Osteoblast (primary cell): ENCODE measurements at regions not wholly inside any gene's neighbourhood (a gene's known extent, or its start where the extent isn't known, plus 50 kb on each side); places are given as distances from the start of the nearest gene placed in this dataset.

ENCODE experiments used
- DNase-seq: peaks from one replicate; pipeline ENCODE4 v3.0.0; 2011; ENCODE audit warnings: low spot score, mixed read lengths; ENCODE audit not compliant: insufficient read length; ENCODE audit errors: missing footprints
- H2AFZ ChIP-seq: 2 replicates; pipeline ENCODE4 v1.6.0; 2011; ENCODE audit warnings: mild to moderate bottlenecking, low read length
- H3K27ac ChIP-seq: 2 replicates; pipeline ENCODE4 v1.5.1; 2011; ENCODE audit warnings: mild to moderate bottlenecking, low read depth, low read length, moderate library complexity
- H3K27me3 ChIP-seq: 2 replicates; pipeline ENCODE4 v1.6.0; 2012; ENCODE audit warnings: mild to moderate bottlenecking, control low read depth, inconsistent platforms, low read length, moderate library complexity; ENCODE audit not compliant: insufficient read depth
- H3K36me3 ChIP-seq: 2 replicates; pipeline ENCODE4 v1.5.1; 2011; ENCODE audit warnings: mild to moderate bottlenecking, low read length, control low read depth, moderate library complexity; ENCODE audit not compliant: insufficient read depth
- H3K4me1 ChIP-seq: 2 replicates; pipeline ENCODE4 v1.5.1; 2011; ENCODE audit warnings: mild to moderate bottlenecking, low read length, control low read depth, moderate library complexity; ENCODE audit not compliant: insufficient read depth
- H3K4me2 ChIP-seq: 2 replicates; pipeline ENCODE4 v1.6.0; 2011; ENCODE audit warnings: mild to moderate bottlenecking, low read length; ENCODE audit not compliant: insufficient read depth
- H3K4me3 ChIP-seq: fragments of 200-600 bp; sonication (generic); 3 replicates; pipeline ENCODE4 v1.5.1; 2012; ENCODE audit warnings: mild to moderate bottlenecking, low read length, inconsistent platforms; ENCODE audit not compliant: insufficient read depth
- H3K79me2 ChIP-seq: 2 replicates; pipeline ENCODE4 v1.6.0; 2012; ENCODE audit warnings: mild to moderate bottlenecking, low read length, control low read depth, inconsistent platforms; ENCODE audit not compliant: insufficient read depth
- H3K9me3 ChIP-seq: 2 replicates; pipeline ENCODE4 v1.5.1; 2011; ENCODE audit warnings: low read depth, low read length, control low read depth
- H4K20me1 ChIP-seq: 2 replicates; pipeline ENCODE4 v1.6.0; 2012; ENCODE audit warnings: mild to moderate bottlenecking, low read length, control low read depth; ENCODE audit not compliant: insufficient read depth
- TF ChIP-seq, protein P1 (sequence below): IDR thresholded peaks from 2 replicates; pipeline ENCODE4 v1.5.1; 2011; ENCODE audit warnings: mild to moderate bottlenecking, low read depth, low read length, moderate library complexity; ENCODE audit errors: extremely low read depth

DNA sequence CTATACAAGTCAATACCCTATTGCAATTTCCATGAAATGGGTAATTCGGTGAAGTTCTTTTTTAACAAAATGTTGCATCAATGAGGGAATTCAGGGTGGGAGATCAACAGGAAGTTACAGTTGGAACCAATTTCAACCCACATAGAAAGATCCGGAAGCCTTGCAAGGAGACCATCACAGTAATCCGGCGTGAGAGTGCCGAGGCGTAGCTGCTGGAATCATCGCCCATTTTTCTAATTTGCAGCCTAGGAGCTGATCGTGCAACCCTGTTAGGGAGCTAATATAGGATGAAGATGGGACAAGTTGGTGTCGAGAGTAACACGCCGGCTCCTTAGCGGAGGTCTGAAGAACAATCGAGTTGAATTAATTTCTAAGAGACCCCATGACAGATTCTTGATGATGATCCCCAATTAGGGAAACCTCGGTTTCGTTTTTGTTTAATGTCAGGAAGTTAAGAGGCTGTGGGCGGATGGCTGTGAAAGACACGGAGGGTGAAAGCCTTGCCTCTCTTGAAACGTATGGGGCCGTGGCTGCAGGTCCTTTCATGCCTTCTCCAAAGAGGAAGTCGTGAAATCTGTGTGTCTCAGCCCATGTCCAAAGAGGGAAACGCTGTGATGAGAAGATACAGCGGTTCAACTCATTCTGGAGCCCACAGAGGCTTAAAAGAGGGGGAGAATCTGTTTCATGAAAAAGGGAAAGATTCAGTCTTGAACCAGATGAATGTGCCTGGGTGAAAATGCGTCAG is 51.2 kb upstream of the CARD11 start:
- H3K4me2 ChIP-seq: no peak overlapping the region
- no peak for DNase-seq
- no peaks in the 10 kb centered on the region for H3K4me1 ChIP-seq
- no peaks in the 10 kb centered on the region for H3K27me3 ChIP-seq
- H2AFZ ChIP-seq: no peak overlapping the region
- no peak overlapping the region for H3K27ac ChIP-seq
- no peaks in the 10 kb centered on the region for H4K20me1 ChIP-seq
- no peaks in the 10 kb centered on the region for H3K9me3 ChIP-seq
- no peaks in the 10 kb centered on the region for H3K36me3 ChIP-seq
- H3K79me2 ChIP-seq: no peaks in the 10 kb centered on the region
- H3K4me3 ChIP-seq: no peak overlapping the region
- TF ChIP-seq, protein P1, sequence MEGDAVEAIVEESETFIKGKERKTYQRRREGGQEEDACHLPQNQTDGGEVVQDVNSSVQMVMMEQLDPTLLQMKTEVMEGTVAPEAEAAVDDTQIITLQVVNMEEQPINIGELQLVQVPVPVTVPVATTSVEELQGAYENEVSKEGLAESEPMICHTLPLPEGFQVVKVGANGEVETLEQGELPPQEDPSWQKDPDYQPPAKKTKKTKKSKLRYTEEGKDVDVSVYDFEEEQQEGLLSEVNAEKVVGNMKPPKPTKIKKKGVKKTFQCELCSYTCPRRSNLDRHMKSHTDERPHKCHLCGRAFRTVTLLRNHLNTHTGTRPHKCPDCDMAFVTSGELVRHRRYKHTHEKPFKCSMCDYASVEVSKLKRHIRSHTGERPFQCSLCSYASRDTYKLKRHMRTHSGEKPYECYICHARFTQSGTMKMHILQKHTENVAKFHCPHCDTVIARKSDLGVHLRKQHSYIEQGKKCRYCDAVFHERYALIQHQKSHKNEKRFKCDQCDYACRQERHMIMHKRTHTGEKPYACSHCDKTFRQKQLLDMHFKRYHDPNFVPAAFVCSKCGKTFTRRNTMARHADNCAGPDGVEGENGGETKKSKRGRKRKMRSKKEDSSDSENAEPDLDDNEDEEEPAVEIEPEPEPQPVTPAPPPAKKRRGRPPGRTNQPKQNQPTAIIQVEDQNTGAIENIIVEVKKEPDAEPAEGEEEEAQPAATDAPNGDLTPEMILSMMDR: no peak

DNA sequence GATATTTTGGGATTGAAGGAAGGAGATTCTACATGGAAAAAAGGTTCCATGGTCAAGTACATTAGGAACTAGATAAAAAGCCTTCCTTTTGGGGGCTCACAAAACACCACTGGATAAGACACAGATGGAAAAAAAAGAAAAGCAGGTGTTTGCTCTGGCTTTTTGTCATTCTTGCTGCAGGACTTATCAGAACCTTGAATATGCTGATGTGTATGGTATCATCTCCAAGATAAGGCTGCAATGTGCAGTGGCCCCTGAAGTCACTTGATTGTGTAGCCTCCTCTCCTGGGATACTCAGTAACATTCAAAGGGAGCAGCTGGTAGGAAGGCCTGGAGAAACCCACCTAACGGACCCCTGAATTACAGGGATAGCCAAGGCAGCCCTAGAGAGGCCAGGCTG is 54.1 kb upstream of the CARD11 start:
- no peak for DNase-seq
- Histone ChIP-seq H3K9me3 (no peaks in the 10 kb centered on the region), H3K36me3 (no peaks in the 10 kb centered on the region), H4K20me1 (no peaks in the 10 kb centered on the region), H3K79me2 (no peaks in the 10 kb centered on the region), H3K4me3 (no peak overlapping the region), H3K4me2 (no peak overlapping the region), H3K4me1 (no peaks in the 10 kb centered on the region), H2AFZ (no peak overlapping the region), H3K27me3 (no peaks in the 10 kb centered on the region), H3K27ac (no peak overlapping the region)
- TF ChIP-seq, protein P1: no peak

DNA sequence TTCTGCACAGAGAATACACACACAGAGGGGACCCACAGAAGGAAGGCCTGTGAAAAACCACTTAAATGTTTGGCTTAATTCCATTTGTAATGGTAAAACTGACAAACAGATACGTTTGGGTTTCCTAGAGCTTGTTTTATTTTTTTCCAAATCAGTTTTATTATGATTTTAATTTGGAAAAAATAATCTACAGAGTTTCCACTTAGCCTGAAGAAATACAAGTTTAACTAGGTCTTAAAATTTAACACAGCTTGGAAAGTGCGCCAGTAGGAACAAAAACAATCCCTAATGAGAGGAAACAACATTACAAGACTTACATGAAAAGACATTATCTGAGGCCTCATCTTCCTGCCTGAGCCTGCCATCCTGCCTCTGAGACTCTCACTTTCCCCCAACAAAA is 58.5 kb upstream of the CARD11 start:
- TF ChIP-seq, protein P1: no peak
- Histone ChIP-seq H3K4me1 (no peaks in the 10 kb centered on the region), H3K9me3 (no peaks in the 10 kb centered on the region), H3K4me3 (no peak overlapping the region), H4K20me1 (no peaks in the 10 kb centered on the region), H3K27me3 (no peaks in the 10 kb centered on the region), H3K4me2 (no peak overlapping the region), H3K79me2 (no peaks in the 10 kb centered on the region), H3K27ac (no peak overlapping the region), H3K36me3 (no peaks in the 10 kb centered on the region), H2AFZ (no peak overlapping the region)
- no peak for DNase-seq

DNA sequence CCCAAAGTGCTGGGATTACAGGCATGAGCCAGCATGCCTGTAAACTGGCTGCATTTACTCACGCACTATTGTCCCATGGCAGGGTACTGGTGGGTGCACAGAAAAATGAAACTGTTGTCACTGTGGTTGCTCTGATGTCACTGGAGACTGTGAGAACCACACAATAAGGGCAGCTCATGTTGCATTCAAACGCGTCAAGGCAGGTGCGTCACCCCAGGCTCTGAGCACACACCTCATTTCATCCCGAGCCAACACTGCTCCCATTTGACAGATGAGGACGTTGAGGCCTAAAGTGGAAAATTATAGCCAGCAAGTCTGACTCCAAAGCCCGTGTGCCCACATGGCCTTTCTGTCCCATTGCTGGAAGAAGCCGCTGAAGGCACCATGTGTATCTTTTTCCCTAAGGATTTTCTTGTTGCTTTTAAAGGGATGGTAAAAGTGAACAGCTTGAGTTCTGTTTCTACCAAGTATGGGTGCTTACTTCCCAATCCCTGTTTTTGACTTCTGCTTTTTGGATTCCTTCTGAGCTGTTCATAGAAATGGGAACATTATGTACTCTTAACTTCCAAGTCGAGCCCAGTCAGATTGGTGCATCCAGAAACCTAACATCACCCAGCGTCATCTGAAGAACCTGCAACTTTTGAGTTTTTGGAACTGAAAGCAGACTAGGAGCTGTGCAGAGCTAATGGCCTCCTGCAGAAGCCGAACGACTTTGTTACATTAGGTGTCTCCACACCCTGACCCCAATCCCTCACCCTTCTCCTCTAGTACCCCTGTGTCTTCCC is 60.1 kb upstream of the CARD11 start:
- Histone ChIP-seq H3K27ac (no peak overlapping the region), H3K9me3 (no peaks in the 10 kb centered on the region), H3K27me3 (no peaks in the 10 kb centered on the region), H3K36me3 (no peaks in the 10 kb centered on the region), H3K4me1 (no peaks in the 10 kb centered on the region), H3K4me3 (no peak overlapping the region), H2AFZ (no peak overlapping the region), H4K20me1 (no peaks in the 10 kb centered on the region), H3K4me2 (no peak overlapping the region), H3K79me2 (no peaks in the 10 kb centered on the region)
- DNase-seq: no peak
- TF ChIP-seq, protein P1: no peak
